ENCODE measurements at regions not wholly inside any gene's neighbourhood (a gene's known extent, or its start where the extent isn't known, plus 50 kb on each side); places are given as distances from the start of the nearest gene placed in this dataset.

- no peak for DNase-seq
These were observed 137.9 kb downstream of the QRSL1 start for GRCh38 chr6:106767271-106767670.

GRCh38 chr6:106766201-106766600 lies 136.8 kb downstream of the QRSL1 start:
- DNase-seq = no peak

DNA sequence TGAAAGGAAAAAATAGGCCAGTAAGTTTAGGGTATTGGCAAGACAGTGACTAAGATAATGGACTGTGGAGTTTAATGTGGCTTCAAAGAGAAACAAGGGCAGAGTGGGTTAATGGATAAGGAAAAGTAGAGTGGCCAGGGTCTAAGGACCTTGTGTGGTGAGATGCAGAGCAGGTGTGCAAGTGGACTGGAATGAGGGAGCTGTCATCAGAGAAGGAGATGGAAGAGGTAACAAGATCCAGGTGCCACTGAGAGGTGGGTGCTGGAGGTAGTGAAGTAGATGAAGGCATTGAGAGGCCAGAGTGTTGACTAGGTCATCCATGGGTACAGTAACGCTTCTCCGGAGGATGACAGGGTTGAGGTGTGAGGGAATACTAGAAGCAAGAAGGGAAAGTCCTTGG lies 136.1 kb downstream of the QRSL1 start:
- no peak for DNase-seq

DNA sequence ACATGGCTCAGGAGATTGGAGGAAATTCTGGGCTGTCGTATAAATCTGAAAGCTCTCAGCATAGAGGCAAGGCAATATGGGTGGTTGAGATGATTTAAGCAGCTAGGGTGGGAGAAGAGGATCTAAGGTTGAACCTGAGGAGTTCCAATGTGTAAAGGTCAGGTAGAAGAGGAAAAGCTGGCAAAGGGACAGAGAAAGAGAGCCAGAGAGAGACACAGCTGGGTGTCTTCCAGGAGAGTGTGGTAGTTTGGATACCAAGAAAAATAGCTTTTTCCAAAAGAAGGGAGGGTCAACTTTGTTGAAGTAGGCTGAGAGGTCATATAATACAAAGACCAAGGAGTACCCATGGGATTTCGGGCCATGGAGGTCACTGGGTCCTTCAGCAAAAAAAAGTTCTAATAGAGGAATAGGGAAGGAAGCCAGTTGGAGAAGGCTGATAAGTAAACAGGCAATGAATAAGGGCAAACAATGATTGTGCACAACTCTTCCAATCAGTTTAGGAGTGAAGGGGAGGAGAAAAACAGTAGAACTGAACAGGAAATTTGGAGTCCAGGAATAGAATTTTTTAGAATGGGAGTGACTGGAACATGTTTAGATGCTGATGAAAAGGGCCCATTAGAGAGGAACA lies 135.1 kb downstream of the QRSL1 start:
- DNase-seq = no peak

GRCh38 chr6:106763361-106763760 lies 134.0 kb downstream of the QRSL1 start:
- DNase-seq = no peak

DNA sequence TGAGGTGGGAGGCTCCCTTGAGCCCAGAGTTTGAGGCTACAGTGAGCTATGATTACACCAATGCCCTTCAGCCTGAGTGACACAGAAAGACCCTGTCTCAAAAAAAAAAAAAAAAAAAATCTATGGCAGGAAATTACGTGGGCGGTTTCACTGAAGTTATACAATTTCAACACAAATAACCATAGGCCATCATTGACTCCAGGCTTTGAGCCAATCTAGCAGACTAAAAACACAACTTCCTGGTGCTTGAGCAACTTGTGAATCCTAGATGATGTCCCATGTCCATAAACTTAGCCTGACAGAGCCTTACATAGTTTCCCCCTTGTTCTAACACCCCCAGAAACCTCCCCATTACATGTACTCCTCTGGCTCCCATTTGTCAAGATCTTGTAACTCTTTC lies 131.8 kb downstream of the QRSL1 start:
- DNase-seq = no peak

GRCh38 chr6:106759112-106759511 lies 129.7 kb downstream of the QRSL1 start:
- DNase-seq = no peak

DNA sequence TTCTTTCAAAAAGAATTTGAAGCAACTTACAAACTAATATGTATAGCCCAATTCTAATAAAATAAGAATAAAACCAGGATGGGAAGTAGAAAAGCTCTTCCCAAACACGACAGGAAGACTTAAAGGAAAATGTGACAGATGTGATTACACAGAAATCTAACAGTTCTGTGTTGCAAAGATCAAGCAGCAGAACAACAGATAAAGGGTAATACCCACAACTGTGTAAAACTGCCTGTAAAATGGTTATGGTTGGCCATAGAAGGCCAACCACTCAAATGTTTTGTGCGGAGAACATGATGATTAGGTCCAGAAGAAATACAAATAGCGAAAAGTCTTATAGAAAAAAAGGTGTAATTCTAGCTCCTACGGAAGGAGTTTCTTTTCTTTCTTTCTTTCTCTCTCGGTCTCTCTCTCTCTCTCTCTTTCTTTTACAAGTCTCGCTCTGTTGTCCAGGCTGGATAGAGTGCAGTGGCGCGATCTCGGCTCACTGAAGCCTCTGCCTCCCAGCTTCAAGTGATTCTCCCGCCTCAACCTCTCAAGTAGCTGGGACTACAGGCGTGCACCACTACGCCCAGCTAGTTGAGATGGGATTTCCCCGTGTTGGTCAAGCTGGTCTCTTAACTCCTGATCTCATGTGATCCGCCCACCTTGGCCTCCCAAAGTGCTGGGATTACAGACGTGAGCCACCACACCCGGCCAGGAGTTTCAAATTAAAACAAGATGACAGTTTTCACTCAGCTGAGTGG lies 128.5 kb downstream of the QRSL1 start:
- no peak for DNase-seq

- DNase-seq = peak; percentile 51
These were observed 127.9 kb downstream of the QRSL1 start for GRCh38 chr6:106757267-106757666.

DNA sequence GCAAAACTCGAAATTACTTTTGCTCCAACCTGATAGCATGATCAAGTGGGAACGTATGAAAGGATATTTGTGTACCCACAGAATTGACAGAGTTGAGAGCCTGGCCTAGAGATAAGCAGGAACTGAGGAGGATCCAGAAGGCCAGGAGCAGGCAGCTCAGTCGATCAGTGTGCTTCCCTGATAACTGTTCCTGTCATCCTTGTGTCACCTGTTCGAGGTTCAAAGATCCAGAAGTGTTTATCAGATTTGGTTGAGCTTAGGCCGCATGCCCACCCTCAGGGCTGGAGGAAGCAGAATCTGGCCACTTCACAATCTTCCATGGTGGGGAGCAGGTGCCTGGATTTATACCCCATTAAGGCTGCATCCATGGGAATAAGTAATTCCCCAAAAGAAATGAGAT lies 124.8 kb downstream of the QRSL1 start:
- no peak for DNase-seq

- DNase-seq = no peak
These were observed 123.3 kb downstream of the QRSL1 start for GRCh38 chr6:106752641-106753040.

- DNase-seq = no peak
These were observed 122.3 kb downstream of the QRSL1 start for GRCh38 chr6:106751501-106752252.

GRCh38 chr6:106750946-106751345 lies 121.6 kb downstream of the QRSL1 start:
- DNase-seq = no peak

DNA sequence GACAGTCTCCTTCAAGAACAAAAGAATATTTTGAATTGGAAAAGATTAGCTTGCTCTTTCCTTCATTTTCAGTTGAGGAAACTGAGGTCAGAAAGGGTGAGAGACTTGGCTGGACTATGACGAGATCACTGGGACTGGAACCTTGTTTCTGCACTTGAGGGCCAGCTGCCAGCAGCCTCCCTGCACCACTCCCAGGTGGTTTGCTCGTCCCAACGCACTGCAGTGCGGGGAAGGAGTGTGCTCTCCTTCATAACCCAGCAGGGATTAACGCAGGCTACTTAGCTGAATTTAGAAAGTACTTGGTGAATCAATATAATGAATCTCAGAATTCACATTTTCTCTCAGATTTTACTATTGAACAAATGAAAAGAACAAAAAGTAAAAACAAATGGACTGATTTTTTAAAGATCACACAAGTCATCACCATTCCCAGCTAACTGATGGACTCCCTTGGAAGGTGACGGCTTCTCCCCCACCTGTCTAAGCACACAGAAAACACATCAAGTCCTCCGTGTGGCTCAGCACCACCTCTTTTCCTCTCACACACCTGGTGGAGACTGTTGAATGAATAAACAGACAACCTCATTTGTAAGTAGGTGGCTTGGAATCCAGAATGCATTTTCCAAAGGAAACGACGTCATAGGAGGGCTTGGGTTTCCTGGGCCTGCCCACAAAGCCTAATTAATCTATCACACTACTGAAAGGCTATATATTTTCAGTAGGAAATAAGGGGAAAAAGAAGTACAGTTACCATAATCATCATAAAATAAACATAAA lies 121.0 kb downstream of the QRSL1 start:
- peak; percentile 72 for DNase-seq

- peak; percentile 42 for DNase-seq
These were observed 120.2 kb downstream of the QRSL1 start for GRCh38 chr6:106749609-106750008.

GRCh38 chr6:106748547-106749207 lies 119.3 kb downstream of the QRSL1 start:
- peak; percentile 56 for DNase-seq

GRCh38 chr6:106747139-106747538 lies 117.8 kb downstream of the QRSL1 start:
- DNase-seq = peak; percentile 64

DNA sequence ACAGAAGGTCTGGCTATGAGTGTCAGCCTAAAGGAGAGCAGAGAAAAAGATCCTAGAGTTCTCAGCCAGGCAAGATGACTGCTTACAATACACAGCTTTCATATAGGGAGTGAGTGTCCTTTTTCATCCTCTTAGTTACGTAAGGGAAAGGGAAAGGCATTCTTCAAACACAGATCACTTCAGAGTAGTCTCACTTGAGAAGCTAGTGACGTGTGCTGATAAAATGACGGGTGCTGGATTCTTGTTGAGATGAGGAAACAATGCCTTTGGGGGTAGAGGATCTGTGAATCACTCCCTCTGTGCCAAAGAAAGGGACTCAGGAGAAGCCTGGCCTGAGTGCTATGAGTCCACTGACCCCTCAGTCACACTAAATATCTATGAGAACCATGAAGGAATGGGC lies 117.3 kb downstream of the QRSL1 start:
- peak; percentile 59 for DNase-seq

DNA sequence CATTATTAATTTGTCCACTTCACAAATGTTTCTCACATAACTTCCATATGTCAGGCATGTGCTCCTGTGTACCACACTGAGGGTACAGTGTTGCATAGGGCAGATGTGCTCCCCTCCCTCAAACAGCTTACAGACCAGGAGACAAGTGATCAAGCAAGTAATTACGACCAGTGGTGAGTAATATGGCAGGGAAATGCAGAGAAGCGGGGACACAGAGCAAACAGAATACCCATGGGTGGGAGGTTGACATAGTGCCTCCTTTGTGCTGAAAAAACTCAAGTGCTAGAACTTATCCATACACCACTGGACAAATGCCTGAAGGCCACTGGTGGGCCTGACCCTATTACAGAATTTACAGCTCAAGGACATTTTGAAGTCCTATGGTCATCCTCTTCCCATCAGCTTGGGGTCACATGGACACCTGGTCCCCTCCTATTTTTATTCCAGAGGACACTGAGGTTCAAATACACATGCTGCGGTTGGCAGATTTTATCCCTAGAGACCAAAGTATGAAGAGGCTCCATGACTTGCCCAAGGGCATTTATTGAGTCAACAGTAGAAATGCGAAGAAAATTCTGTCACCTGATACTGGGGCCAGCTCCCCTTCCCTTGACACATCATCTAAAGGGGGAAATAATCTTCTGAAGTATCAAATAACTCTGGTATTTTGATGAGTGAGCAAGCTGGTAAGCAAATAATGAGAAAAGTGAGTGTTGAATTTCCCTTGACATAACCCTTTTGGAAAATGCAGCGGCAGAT lies 116.6 kb downstream of the QRSL1 start:
- DNase-seq = peak; percentile 59

- peak; percentile 35 for DNase-seq
These were observed 115.9 kb downstream of the QRSL1 start for GRCh38 chr6:106745197-106745770.

- DNase-seq = no peak
These were observed 115.4 kb downstream of the QRSL1 start for GRCh38 chr6:106744781-106745180.

All from NCI-H748 treated with DMSO at 0.1 percent for 48 hours (cell line).